Neuronal stem cell (in vitro differentiated cells): ENCODE measurements at regions not wholly inside any gene's neighbourhood (a gene's known extent, or its start where the extent isn't known, plus 50 kb on each side); places are given as distances from the start of the nearest gene placed in this dataset.

Experiments used
- DNase-seq: peaks from one replicate; pipeline ENCODE4 v3.0.0-alpha.2; 2013; ENCODE audit warnings: low spot score
- H2AFZ ChIP-seq: one replicate; pipeline ENCODE4 v1.6.1; 2013; ENCODE audit warnings: mild to moderate bottlenecking, low read length, inconsistent platforms
- H2AK5ac ChIP-seq: 2 replicates; pipeline ENCODE4 v1.6.1; 2013; ENCODE audit warnings: low read depth, mild to moderate bottlenecking, inconsistent platforms, low read length, moderate library complexity, mixed read lengths
- H2BK120ac ChIP-seq: 2 replicates; pipeline ENCODE4 v1.6.1; 2013; ENCODE audit warnings: low read depth, mild to moderate bottlenecking, inconsistent platforms, low read length, moderate library complexity, mixed read lengths
- H2BK12ac ChIP-seq: one replicate; pipeline ENCODE4 v1.6.1; 2013; ENCODE audit warnings: low read length, inconsistent platforms
- H2BK15ac ChIP-seq: 2 replicates; pipeline ENCODE4 v1.6.1; 2013; ENCODE audit warnings: mild to moderate bottlenecking, low read length, inconsistent platforms, mixed read lengths
- H2BK5ac ChIP-seq: one replicate; pipeline ENCODE4 v1.6.1; 2013; ENCODE audit warnings: inconsistent platforms, mild to moderate bottlenecking, low read length, moderate library complexity
- H3K14ac ChIP-seq: one replicate; pipeline ENCODE4 v1.6.1; 2013; ENCODE audit warnings: low read length, inconsistent platforms
- H3K18ac ChIP-seq: 2 replicates; pipeline ENCODE4 v1.6.1; 2013; ENCODE audit warnings: low read length, inconsistent platforms
- H3K23ac ChIP-seq: 2 replicates; pipeline ENCODE4 v1.6.1; 2013; ENCODE audit warnings: low read depth, mild to moderate bottlenecking, mixed read lengths, low read length, inconsistent platforms; ENCODE audit not compliant: poor library complexity
- H3K27ac ChIP-seq: replicated peaks from 3 replicates; pipeline ENCODE4 v1.5.1; 2013; ENCODE audit warnings: low read length, inconsistent platforms
- H3K27me3 ChIP-seq, 3 experiments: 2 replicates each; pipeline ENCODE4 v1.6.1; 2013; ENCODE audit warnings: low read length in 3 of 3, mild to moderate bottlenecking in 2 of 3, inconsistent platforms in 1 of 3, low read depth in 1 of 3, mixed read lengths in 1 of 3, moderate library complexity in 1 of 3; ENCODE audit not compliant: control insufficient read depth in 3 of 3, insufficient read depth in 3 of 3
- H3K36me3 ChIP-seq, 2 donors: replicated peaks in 1 of 2; 2 replicates each; pipeline ENCODE4 v1.6.1; 2013; ENCODE audit warnings: low read length in 2 of 2; ENCODE audit not compliant: control insufficient read depth in 2 of 2, insufficient read depth in 2 of 2
- H3K4ac ChIP-seq: 2 replicates; pipeline ENCODE4 v1.6.1; 2013; ENCODE audit warnings: inconsistent platforms, mild to moderate bottlenecking, low read length, moderate library complexity
- H3K4me1 ChIP-seq, 2 donors: 1 replicate in 1 of 2; 2 replicates in 1 of 2; pipeline ENCODE4 v1.6.1; 2013; ENCODE audit warnings: low read length in 2 of 2, low read depth in 1 of 2; ENCODE audit not compliant: control insufficient read depth in 2 of 2, insufficient read depth in 1 of 2
- H3K4me2 ChIP-seq: one replicate; pipeline ENCODE4 v1.6.1; 2013; ENCODE audit warnings: mild to moderate bottlenecking, low read length, inconsistent platforms; ENCODE audit not compliant: insufficient read depth, poor library complexity, severe bottlenecking
- H3K4me3 ChIP-seq, 2 donors: 2 replicates each; pipeline ENCODE4 v1.5.1; 2013; ENCODE audit warnings: low read length in 2 of 2, mild to moderate bottlenecking in 2 of 2, inconsistent platforms in 1 of 2, moderate library complexity in 1 of 2
- H3K79me1 ChIP-seq: one replicate; pipeline ENCODE4 v1.6.1; 2013; ENCODE audit warnings: low read depth, mild to moderate bottlenecking, inconsistent platforms, low read length, moderate library complexity
- H3K9ac ChIP-seq: one replicate; pipeline ENCODE4 v1.6.1; 2013; ENCODE audit warnings: mild to moderate bottlenecking, low read depth, low read length, inconsistent platforms; ENCODE audit not compliant: poor library complexity
- H3K9me3 ChIP-seq, 2 donors: replicated peaks in 1 of 2; 2 replicates each; pipeline versions ENCODE3 to v1.6.1; 2013; ENCODE audit warnings: low read length in 2 of 2, mild to moderate bottlenecking in 2 of 2, inconsistent platforms in 1 of 2, low read depth in 1 of 2, mixed read lengths in 1 of 2, moderate library complexity in 1 of 2; ENCODE audit not compliant: control insufficient read depth in 2 of 2, insufficient read depth in 1 of 2
- H4K8ac ChIP-seq: one replicate; pipeline ENCODE4 v1.6.1; 2013; ENCODE audit warnings: low read depth, mild to moderate bottlenecking, inconsistent platforms, low read length, moderate library complexity
- H4K91ac ChIP-seq: one replicate; pipeline ENCODE4 v1.6.1; 2013; ENCODE audit warnings: low read length, low read depth, mild to moderate bottlenecking, inconsistent platforms; ENCODE audit not compliant: poor library complexity
- WGBS, 2 donors: extraction: QIAGEN DNeasy Blood & Tissue Kit; methylation state at CpG; one replicate each; pipeline ENCODE4 v1.1.7; 2013; ENCODE audit warnings: missing lambda C conversion rate in 2 of 2, mixed read lengths in 1 of 2; ENCODE audit not compliant: insufficient read length in 2 of 2, insufficient replicate concordance in 1 of 2; ENCODE audit errors: extremely low coverage in 2 of 2; 5-methylcytosine and 5-hydroxymethylcytosine counted together

GRCh38 chr10:81013771-81014170 is 476.1 kb downstream of the SH2D4B start:
- H3K79me1 ChIP-seq = no peaks in the 10 kb centered on the region
- no peak overlapping the region for H3K23ac ChIP-seq
- no peaks in the 10 kb centered on the region for H3K4me1 ChIP-seq
- no peak overlapping the region for H2BK12ac ChIP-seq
- no peak overlapping the region for H2BK15ac ChIP-seq
- H3K9ac ChIP-seq = no peak overlapping the region
- no peak overlapping the region for H3K4ac ChIP-seq
- H3K14ac ChIP-seq = no peak overlapping the region
- no peak overlapping the region for H2AK5ac ChIP-seq
- no peak for DNase-seq
- no CpG with 5 or more reads among the region's 5 CpGs for WGBS, 2 donors
- H3K27me3 ChIP-seq = no peaks in the 10 kb centered on the region
- no peak overlapping the region for H2BK5ac ChIP-seq
- H2BK120ac ChIP-seq = no peak overlapping the region
- H4K91ac ChIP-seq = no peak overlapping the region
- no peaks in the 10 kb centered on the region for H3K9me3 ChIP-seq
- no peaks in the 10 kb centered on the region for H3K36me3 ChIP-seq
- H3K4me2 ChIP-seq = no peak overlapping the region
- no peak overlapping the region for H2AFZ ChIP-seq
- H3K18ac ChIP-seq = no peak overlapping the region
- no peak overlapping the region for H3K4me3 ChIP-seq
- no peak overlapping the region for H3K27ac ChIP-seq
- no peak overlapping the region for H4K8ac ChIP-seq

- DNase-seq = peak; percentile 40
- H2AFZ ChIP-seq = peak overlapping the region; percentile 31
Measured at GRCh38 chr10:81019029-81019890, 481.6 kb downstream of the SH2D4B start.

GRCh38 chr10:81021428-81022129 is 483.9 kb downstream of the SH2D4B start:
- Histone ChIP-seq H2AFZ (no peak overlapping the region), H3K14ac (no peak overlapping the region), H3K4me1 (no peaks in the 10 kb centered on the region), H3K9me3 (no peaks in the 10 kb centered on the region), H3K18ac (no peak overlapping the region), H2BK120ac (no peak overlapping the region), H3K9ac (no peak overlapping the region), H2AK5ac (no peak overlapping the region), H2BK5ac (no peak overlapping the region), H3K4me3 (no peak overlapping the region), H4K8ac (no peak overlapping the region), H3K36me3 (no peaks in the 10 kb centered on the region), H3K79me1 (no peaks in the 10 kb centered on the region), H3K4me2 (no peak overlapping the region), H2BK15ac (no peak overlapping the region), H3K4ac (no peak overlapping the region), H3K27me3 (no peaks in the 10 kb centered on the region), H4K91ac (no peak overlapping the region), H3K23ac (no peak overlapping the region), H2BK12ac (no peak overlapping the region), H3K27ac (no peak overlapping the region)
- no CpG with 5 or more reads among the region's 3 CpGs for WGBS, 2 donors
- no peak for DNase-seq

More at GRCh38 chr10:81019029-81019890, 481.6 kb downstream of the SH2D4B start:
- Histone ChIP-seq H3K9me3 (no peaks in the 10 kb centered on the region), H3K79me1 (no peaks in the 10 kb centered on the region), H3K4me2 (no peak overlapping the region), H2AK5ac (no peak overlapping the region), H3K4me1 (no peaks in the 10 kb centered on the region), H4K91ac (no peak overlapping the region), H3K23ac (no peak overlapping the region), H4K8ac (no peak overlapping the region), H2BK15ac (no peak overlapping the region), H3K27ac (no peak overlapping the region), H2BK5ac (no peak overlapping the region), H3K18ac (no peak overlapping the region), H3K14ac (no peak overlapping the region), H3K27me3 (no peaks in the 10 kb centered on the region), H3K36me3 (no peaks in the 10 kb centered on the region), H2BK12ac (no peak overlapping the region), H2BK120ac (no peak overlapping the region), H3K4ac (no peak overlapping the region), H3K9ac (no peak overlapping the region), H3K4me3 (no peak overlapping the region)
- no CpG with 5 or more reads among the region's 8 CpGs for WGBS, 2 donors

GRCh38 chr10:81026591-81026990 is 488.9 kb downstream of the SH2D4B start:
- H2BK5ac ChIP-seq = no peak overlapping the region
- no CpG with 5 or more reads among the region's 3 CpGs for WGBS, 2 donors
- no peak overlapping the region for H4K8ac ChIP-seq
- no peak overlapping the region for H3K4ac ChIP-seq
- H3K9me3 ChIP-seq = no peaks in the 10 kb centered on the region
- DNase-seq = no peak
- H3K4me3 ChIP-seq = no peak overlapping the region
- H2AFZ ChIP-seq = no peak overlapping the region
- H4K91ac ChIP-seq = no peak overlapping the region
- H3K27me3 ChIP-seq = no peaks in the 10 kb centered on the region
- H3K23ac ChIP-seq = no peak overlapping the region
- no peak overlapping the region for H3K27ac ChIP-seq
- no peak overlapping the region for H2BK15ac ChIP-seq
- H3K14ac ChIP-seq = no peak overlapping the region
- no peak overlapping the region for H3K9ac ChIP-seq
- H3K18ac ChIP-seq = no peak overlapping the region
- no peak overlapping the region for H2BK12ac ChIP-seq
- no peak overlapping the region for H2BK120ac ChIP-seq
- H3K4me2 ChIP-seq = no peak overlapping the region
- no peaks in the 10 kb centered on the region for H3K79me1 ChIP-seq
- no peak overlapping the region for H2AK5ac ChIP-seq
- H3K4me1 ChIP-seq = no peaks in the 10 kb centered on the region
- H3K36me3 ChIP-seq = no peaks in the 10 kb centered on the region
